ENCODE measurements at regions not wholly inside any gene's neighbourhood (a gene's known extent, or its start where the extent isn't known, plus 50 kb on each side); places are given as distances from the start of the nearest gene placed in this dataset.

DNA sequence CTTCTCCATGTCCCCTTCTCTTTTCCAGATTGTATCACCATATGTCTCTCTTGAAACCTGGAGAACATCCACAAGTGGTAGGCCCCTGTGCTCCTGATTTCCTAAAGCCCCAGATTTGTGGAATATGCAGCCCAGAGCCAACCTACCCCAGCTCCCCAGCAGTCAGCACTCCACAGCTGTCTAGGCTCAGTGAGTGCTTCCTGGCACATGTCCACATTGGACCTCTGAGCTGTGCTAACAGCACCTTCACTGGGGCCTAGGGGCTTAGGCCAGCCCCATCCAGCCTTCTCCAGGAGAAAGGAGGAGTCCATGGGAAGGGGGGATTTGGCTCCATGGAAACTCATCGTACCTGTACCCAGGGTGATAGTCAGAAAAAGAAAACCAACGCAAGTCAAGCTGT is 192.7 kb downstream of the FGFR2 start:
- H3K4me3 ChIP-seq (replicated peaks in 1 of 2; ENCODE audit: low read depth in 1 of 2, low read length in 2 of 2): no peak overlapping the region
- intact Hi-C loops (cut with micrococcal nuclease): no loop called here
- CTCF ChIA-PET: no interaction called here
- TF ChIP-seq EZH2 (IDR thresholded peaks at IDR 0.05) (no peak), JUND (IDR thresholded peaks at IDR 0.05) (no peak), FOSL1 (IDR thresholded peaks at IDR 0.05; ENCODE audit: low read depth) (no peak), SRF (IDR thresholded peaks at IDR 0.05; ENCODE audit: low read depth) (no peak), TCF7L2 (IDR thresholded peaks at IDR 0.05; ENCODE audit: borderline replicate concordance, extremely low read depth, insufficient read depth, insufficient read length) (no peak), POLR2A (IDR thresholded peaks at IDR 0.05; ENCODE audit: borderline replicate concordance, extremely low read depth, insufficient read depth, insufficient read length) (no peak), YY1 (IDR thresholded peaks at IDR 0.05; ENCODE audit: extremely low read depth, insufficient replicate concordance, low read depth, low read length) (no peak), CTCF (IDR thresholded peaks at IDR 0.05 in 2 of 3, conservative IDR thresholded peaks at IDR 0.05 in 1 of 3; ENCODE audit: borderline replicate concordance in 1 of 3, insufficient read depth in 1 of 3, low read depth in 2 of 3, low read length in 2 of 3) (no peak), RAD21 (IDR thresholded peaks at IDR 0.05; ENCODE audit: low read depth) (no peak)
- TF ChIP-seq, protein P1, sequence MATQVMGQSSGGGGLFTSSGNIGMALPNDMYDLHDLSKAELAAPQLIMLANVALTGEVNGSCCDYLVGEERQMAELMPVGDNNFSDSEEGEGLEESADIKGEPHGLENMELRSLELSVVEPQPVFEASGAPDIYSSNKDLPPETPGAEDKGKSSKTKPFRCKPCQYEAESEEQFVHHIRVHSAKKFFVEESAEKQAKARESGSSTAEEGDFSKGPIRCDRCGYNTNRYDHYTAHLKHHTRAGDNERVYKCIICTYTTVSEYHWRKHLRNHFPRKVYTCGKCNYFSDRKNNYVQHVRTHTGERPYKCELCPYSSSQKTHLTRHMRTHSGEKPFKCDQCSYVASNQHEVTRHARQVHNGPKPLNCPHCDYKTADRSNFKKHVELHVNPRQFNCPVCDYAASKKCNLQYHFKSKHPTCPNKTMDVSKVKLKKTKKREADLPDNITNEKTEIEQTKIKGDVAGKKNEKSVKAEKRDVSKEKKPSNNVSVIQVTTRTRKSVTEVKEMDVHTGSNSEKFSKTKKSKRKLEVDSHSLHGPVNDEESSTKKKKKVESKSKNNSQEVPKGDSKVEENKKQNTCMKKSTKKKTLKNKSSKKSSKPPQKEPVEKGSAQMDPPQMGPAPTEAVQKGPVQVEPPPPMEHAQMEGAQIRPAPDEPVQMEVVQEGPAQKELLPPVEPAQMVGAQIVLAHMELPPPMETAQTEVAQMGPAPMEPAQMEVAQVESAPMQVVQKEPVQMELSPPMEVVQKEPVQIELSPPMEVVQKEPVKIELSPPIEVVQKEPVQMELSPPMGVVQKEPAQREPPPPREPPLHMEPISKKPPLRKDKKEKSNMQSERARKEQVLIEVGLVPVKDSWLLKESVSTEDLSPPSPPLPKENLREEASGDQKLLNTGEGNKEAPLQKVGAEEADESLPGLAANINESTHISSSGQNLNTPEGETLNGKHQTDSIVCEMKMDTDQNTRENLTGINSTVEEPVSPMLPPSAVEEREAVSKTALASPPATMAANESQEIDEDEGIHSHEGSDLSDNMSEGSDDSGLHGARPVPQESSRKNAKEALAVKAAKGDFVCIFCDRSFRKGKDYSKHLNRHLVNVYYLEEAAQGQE (IDR thresholded peaks at IDR 0.05; ENCODE audit: low read depth): no peak
- H3K27me3 ChIP-seq (ENCODE audit: insufficient read depth, low read length): no peaks in the 10 kb centered on the region
- H4K20me1 ChIP-seq (ENCODE audit: insufficient read depth): no peaks in the 10 kb centered on the region
- ATAC-seq: no peak
- H2AFZ ChIP-seq (ENCODE audit: low read depth, low read length, poor library complexity, severe bottlenecking): no peak overlapping the region
- no peaks in the 10 kb centered on the region for H3K9me2 ChIP-seq (ENCODE audit: insufficient read depth)
- H3K36me3 ChIP-seq (ENCODE audit: control insufficient read depth in 1 of 2, insufficient read depth in 2 of 2, low read length in 2 of 2): no peaks in the 10 kb centered on the region
- no peaks in the 10 kb centered on the region for H3K4me1 ChIP-seq (ENCODE audit: control insufficient read depth in 1 of 2, insufficient read depth in 2 of 2, low read length in 2 of 2)
- POLR2A ChIA-PET: no interaction called here
- RAD21 ChIA-PET (ENCODE audit: low non-redundant PET in 1 of 2, low total read pairs in 2 of 2, uncharacterized antibody in 2 of 2, unreplicated experiment in 2 of 2): no interaction called here
- H3K4me2 ChIP-seq (ENCODE audit: low read length): no peak overlapping the region
- H3K9me3 ChIP-seq (ENCODE audit: control insufficient read depth in 1 of 2, insufficient read depth in 1 of 2, low read depth in 1 of 2, low read length in 2 of 2): no peaks in the 10 kb centered on the region
- no peak overlapping the region for H3K9ac ChIP-seq (ENCODE audit: low read length)
- no peaks in the 10 kb centered on the region for H3K79me2 ChIP-seq (ENCODE audit: insufficient read depth, low read length)
- BruUV-seq (replicated peaks): no TSS peak
- H3K27ac ChIP-seq (ENCODE audit: low read depth, low read length): no peak overlapping the region
- DNase-seq (ENCODE audit: low read depth, low spot score): no peak
